Left renal pelvis (tissue), 4 donors: ENCODE measurements at regions not wholly inside any gene's neighbourhood (a gene's known extent, or its start where the extent isn't known, plus 50 kb on each side); places are given as distances from the start of the nearest gene placed in this dataset.

Experiments used
- DNase-seq, 4 donors: peaks; one replicate each; pipeline ENCODE4 v3.0.0-alpha.2; 2013; ENCODE audit warnings: low read depth in 4 of 4, low spot score in 3 of 4

DNA sequence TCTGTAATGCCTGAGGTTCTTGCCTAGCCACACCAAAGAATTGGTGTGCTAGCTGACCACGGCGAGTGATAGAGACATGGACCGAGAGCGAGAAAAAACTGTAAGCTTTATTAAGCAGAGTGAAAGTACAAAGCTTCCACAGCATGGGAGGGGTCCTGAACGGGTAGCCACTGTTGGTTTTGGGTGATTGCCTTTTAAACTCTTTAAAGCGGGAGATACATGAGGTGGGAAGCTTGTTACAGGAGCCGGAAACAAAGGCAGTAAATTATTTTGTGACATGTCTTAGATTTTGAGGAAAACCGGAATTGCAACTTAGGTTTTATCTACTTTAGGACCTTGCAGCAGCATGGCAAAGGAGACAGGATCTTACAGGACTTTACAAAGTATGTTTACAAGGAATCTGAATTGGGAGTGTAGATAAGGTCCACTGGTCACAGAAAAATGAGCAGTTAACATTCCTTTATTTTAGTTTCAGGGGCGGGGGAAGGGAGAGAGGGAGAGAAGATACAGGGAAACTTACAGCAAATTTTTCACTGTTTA, 252.7 kb upstream of the MBL2 start:
- DNase-seq = peak in 2 of 4 donors; percentile 24 to 70

DNA sequence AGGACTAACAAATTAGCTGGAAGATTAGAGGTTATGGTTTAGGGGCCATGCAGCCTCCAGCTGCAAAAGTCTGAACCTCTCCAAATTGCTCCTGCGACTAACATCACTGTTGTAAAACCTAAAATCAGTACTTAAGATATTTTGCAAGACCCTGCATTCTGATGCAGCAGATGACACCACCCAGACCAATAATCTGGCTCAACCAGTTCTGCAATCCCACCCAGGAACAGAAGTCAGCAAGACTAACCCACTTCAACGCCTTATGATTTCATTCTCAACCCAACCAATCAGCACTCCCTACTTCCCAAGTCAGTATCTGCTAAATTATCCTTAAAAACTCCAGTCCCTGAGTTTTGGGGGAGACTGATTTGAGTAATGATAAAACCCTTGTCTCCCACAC, 250.8 kb upstream of the MBL2 start:
- DNase-seq = no peak

DNA sequence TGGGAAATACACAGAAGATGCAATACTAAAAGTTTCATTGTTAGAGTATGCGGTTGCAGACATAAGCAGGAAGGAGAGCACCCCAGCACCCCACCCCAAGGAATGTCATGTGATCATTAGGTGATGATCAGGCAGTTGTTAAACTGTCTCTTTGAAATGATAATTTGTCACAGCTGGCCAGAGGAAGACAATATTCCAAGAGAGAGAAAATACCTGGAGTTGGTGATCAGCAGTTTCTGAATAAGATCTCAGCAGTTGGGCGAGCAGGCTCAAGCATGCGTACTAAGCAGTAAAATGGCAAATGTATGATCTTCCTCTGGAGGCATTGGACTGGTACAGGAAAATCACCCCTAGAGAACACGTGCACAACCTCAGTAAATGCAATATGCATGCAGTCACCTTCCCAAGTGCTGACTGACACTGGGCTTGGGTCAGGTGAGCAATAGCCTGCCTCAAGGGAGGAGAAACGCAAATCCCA, 250.1 kb upstream of the MBL2 start:
- no peak for DNase-seq

DNA sequence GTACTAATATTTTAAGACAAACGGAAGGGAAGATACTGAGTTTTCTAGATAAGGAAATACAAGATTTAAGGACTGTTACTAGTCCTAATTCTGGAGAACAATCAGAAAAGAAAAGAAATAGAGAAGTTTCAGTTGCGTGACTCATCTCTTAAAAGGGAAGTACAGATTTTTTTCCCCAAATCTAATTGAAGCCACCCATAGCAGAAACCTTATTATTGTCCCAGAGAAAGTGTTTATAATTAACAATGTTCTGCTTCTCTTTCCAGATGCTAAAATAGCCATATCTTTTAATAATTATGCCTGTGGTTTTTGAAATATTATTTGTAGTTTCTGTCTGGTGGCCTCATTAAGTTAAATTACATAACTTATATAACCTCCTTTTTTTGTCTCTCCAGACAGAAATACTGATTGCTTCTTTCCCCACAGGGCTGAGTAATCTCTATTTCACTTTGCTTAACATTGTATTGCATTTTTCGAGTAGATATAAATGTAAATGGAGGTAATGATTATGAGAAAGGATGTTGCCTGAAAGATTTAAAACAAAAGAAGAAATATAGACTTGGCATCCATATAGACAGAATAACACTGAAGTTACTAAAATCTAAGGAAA, 240.7 kb upstream of the MBL2 start:
- no peak for DNase-seq

DNA sequence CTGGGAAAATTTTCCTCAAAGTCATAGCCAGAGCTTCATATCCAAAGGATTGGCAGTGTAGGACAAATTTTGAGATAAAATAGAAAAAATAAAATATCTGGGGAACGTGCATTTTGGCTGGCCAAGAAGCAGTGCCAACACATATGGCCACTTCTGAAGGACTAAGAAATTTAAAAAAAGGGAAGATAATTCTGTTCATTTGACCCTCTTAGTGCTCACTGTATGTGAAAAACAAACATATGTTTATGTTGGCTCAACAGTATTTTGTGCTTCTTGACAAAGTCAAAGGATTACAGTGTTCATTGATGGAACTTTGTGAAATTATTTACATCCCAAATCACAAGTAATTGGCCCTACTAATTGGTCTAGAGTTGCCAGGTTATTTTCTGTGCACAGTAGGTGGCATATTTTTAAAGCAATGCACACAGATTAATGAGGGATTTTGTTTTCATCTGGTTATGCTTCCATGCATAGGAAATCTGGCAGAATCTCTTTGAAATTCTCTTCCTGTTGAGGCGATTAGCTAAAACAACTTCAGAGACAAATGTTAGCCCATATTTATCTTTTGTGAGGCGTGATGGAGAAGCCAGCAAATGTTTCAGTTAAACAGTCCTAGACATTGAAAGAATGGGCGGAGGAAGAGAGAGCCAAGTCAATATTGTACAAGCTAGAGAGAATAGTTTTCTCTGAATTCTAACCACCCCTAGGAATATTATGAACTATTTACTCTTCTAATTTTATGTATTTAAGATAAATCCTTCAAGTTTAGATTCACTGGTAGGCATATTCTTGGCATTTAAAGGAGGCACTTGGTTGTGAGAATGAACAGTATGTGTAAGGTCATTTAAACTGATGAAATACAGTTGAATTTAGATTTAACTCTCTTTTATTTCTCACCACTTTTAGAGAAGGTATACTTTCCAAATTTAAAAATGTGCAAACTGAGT, 237.7 kb upstream of the MBL2 start:
- DNase-seq = no peak

DNA sequence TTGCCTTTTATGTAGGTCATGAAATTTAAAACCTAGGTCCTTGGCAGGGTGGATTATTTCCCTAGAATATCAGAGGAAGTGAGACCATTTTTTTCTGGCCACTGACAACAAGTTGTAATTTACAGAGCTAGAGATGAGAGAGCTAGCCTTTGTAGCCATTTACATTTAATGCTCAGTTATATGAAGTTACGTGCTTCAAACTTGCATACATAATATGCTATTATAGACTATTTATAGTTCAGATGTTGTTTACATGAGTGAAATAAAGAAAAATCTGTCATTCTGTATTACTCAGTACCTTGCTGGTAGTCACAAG, 234.9 kb upstream of the MBL2 start:
- DNase-seq = no peak

DNA sequence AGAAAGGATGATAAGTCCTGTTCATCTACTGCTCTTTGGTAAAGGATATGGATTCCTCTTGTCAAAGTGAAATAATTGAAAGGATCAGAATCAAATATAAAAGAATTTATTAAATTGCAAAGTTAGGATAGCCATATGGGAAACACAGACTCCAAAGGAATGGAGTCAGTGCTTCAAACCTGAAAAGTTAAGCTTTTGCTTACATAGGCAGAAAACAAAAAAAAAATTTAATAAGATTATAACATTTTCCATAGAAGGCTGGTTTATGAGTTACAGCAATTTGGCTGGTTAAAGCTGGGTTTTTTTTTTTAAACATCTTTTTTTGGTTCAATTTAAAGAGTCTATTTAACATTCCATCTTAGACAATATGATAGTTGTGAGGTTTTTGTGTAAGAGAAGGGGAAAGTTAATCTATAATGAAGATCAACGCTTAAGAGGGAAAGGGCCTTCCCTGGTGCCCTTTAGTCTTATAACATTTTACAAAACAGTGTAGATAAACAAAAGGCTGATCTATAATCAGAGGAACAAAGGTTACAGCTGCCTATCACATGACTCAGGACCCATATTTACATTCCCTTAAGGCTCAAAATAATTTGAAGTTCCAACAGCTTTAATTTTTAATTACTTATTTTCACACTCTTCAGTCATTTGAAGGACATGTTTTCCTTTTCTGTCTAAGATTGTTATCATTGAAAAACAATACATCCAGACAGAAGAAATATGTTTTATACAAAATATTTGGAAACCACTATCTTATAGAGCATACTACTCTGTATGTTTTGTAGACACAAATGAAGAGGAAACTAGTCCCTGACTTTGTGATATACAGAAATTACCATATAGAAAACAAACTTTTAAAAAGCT, 234.3 kb upstream of the MBL2 start:
- no peak for DNase-seq

DNA sequence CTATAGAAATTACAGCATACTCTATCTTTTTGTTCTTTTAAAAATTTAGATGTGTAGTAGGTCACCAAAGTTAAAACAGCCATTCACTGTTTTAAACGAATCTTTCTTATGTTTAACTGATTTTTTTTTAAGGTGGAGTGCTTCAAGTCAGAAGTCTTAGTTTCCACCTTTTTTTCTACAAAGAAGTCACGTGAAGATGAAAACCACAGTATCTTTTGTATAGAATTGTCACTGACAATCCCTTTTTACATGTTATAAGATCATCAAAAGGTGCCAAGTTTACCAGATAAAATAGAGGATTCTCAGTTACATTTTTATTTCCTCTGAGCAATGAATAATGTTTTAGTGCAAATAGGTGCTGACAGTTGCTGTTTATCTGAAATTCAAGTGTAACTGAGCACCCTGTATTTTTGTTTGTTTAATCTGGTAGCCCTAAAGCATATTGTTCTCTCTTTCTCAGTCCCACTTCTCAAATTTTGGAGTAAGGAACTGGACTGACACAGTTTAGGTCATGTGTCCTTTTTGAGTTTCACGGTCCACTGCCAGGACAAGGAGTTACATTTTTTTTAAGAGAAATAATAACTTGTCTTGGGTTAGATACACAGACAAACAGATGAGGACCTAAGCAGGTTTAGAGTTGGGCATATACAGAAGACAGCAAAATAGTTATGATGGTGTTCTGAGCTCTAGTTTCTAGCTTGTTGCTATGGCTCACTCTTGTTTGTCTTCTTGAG, 233.2 kb upstream of the MBL2 start:
- DNase-seq = no peak

DNA sequence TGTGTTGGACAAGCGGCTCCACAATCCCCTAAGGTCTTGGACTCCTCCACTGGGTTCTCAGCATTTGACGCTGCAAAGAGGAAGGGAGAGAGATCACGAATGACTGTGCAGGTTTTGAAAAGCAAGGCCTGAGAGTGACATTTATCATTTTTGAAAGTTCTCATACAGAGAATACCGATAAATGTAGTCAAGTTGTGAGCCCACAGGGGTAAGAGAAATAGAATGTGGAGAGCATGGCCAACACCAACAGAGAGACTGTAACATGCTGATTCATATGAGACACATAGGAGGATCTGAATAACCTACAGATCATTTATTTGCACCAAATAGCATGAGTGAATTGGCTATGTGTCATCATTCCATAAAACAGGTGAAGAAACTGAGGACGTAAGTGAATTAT, 230.5 kb upstream of the MBL2 start:
- no peak for DNase-seq

DNA sequence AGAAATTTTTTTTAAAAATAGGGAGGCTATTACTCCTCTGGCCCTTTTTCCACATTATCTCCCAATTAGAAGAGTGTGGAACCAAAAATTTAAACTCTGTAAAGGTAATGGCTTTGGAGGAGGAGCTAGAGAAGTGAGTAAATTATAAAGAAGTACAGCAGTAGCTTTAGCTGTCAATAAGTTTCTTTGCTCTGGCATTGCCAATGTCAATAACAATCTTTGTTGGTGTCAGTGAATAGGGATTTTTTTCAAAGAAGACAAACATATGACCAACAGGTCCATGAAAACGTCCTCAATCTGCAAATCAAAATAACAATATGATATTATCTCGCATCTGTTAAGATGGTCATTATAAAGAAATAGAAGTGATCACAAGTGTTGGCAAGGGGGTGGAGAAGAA, 227.1 kb upstream of the MBL2 start:
- DNase-seq = no peak

DNA sequence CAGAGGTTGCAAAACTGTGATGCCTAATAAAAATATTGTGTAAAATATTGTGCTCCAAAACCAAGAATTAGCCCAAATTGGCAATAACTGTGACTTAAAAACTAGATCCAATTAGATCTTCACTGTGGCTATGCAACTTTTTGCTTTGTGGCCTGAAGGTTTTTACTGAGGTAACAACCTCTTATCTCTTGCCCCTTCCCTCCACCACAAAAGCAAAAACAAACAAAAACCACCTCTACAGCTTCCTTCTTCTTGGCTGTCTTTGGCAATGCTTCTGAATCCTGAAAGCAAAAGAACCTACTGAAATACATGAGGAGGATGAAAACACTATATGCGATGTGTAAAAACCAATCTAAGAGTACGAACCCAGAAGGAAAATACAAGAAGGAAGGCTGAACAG, 226.7 kb upstream of the MBL2 start:
- DNase-seq = no peak

DNA sequence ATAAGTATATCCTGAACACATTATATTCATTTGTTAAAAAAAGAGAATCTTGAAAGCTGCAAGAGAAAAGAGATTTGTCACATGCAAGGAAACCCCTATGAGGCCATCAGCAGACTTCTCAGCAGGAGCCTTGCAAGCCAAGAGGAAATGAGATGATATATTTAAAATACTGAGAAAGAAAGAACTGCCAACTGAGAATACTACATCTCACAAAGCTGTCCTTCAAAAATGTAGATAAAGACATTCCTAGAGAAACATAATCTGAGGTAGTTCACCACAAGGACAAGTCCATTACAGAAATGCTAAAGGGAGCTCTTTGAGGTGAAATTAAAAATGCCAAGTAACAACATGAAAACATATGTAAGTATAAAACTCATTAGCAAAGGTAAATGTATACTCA, 224.4 kb upstream of the MBL2 start:
- no peak for DNase-seq

DNA sequence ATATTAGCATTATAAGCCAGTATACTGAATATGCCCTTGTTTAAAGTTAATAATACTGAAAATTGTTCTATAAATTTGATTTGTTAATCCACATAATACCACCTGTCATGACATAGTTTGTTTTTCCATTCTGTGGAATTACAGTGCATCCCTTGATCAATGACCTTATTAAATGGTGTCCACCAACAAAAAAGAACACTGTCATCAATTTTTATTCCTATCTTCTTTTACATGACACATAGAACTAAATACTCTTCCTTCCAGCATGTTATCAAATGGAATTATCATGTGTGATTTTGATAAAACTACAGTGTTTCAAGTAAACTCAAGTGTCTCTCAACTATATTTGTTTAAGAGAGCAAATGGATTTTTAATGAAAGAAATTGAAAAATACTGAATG, 221.8 kb upstream of the MBL2 start:
- no peak for DNase-seq

DNA sequence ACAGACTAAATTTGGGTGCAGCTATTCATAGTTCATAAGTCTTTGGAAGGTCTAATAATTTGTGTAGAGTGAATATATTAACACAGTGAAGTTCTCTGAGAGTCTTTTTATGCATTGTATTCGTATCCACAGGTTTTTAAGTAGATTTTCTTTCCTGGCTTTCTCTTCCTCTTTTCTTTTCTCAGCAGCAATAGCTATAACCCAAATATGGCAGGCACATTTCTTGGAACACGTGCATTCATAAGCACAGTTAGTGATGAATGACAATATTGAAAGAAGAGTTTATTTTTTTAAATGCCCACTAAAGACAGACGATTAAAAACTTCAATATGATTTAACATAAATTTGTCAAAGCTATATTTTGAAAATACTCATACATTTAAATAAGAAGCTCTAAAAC, 220.5 kb upstream of the MBL2 start:
- no peak for DNase-seq

DNA sequence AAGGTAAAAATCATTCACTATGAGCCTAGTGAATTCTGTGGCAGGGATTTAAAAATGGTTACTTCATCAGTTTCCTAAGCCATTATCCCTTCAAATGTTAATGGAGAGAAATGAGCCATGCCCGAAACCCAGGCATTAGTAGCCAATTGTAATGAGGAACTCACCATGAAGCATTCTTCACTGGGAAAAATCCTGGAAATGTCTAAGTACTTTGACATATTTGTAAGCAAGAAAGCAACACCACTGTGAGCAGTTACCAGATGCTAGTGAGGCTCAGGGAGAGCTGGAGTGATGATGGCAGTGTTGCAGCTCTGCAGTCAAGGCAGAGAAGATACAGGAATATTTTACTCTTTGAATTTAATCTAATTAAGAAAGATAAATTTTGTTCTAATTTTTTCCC, 220.0 kb upstream of the MBL2 start:
- DNase-seq = no peak

DNA sequence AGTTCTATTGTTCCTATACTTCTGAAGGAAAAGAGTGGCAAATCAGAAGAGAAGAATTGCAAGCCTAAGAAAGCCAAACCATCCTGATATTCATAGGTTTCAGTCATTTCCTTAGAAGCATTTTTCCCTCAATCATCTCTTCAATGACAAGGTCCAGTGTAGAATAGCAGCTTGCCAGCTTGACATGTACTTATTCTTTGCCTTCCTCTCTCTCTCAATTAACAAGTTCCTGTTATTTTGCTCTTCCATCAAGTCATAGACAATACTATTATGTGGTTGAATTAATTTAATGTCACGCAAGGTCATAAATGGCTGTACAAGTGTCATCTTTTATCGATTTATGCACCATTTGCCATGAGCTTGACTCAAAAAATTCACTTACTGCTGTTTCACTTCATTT, 216.3 kb upstream of the MBL2 start:
- no peak for DNase-seq

DNA sequence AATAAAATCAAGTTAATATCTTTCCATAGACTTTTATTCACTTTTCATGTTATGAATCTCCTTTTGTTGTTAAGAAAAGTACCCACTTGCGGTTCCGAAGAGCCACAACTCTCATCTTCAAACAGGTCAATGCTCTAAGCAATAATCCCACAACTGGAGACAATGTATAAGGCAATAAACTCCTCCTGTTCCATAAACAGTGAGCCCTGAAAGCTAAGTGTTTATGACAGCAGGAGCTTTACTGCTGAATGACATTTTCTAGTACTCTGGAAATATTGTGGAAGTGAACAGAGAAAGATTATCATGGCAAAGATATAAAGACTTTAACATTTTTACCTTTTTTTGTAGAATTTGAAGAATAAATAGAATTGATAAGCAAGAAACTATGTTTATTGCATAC, 213.5 kb upstream of the MBL2 start:
- no peak for DNase-seq

DNA sequence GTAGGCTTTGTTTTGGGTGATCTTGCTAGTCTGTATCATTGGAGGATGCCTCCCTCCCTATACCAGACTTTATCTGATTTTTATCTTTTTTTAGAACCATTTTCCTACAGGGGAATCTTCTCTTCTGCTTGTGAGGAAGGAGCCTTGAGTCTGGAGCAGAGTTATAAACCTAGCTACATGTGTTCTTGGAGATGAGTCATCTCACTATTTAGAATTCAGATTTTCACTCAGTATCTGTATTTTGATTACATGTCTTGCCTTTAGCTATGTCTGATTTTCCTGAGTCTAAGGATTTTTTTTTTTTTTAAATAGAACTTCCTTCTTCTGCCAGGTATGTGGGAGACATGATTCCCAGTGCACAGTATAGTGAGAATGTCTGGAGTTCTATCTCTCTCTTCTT, 211.6 kb upstream of the MBL2 start:
- DNase-seq = no peak

DNA sequence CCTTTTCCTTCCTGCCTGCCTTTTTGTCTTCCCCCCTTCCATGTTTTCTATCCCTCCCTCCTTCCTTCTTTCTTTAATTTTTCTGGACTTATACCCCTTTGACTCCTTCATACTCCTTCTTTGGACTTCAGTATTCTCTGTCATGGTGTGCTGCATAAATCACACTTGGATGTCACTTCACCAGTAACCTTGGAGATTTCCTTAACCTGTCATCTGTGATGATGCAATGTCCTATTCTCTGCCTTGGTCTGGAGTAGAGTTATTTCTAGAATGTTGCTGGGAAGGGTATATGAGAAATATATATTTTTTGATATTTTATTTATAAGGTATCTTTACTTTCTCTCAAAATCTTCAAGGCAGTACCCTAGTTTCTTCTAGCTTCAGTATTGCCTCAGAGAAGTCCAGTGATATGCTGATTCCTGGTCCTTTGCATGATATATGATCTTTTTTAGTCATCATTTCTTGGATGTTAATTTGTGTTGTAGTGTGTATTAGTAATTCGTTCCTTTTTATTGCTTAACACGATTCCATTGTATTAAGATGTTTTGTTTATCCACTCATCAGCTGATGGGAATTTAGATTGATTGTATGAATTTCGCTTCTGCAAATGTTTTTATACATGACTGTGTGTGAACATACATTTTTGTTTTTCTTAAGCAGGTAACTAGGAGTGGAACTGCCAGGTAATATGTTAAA, 206.9 kb upstream of the MBL2 start:
- no peak for DNase-seq

DNA sequence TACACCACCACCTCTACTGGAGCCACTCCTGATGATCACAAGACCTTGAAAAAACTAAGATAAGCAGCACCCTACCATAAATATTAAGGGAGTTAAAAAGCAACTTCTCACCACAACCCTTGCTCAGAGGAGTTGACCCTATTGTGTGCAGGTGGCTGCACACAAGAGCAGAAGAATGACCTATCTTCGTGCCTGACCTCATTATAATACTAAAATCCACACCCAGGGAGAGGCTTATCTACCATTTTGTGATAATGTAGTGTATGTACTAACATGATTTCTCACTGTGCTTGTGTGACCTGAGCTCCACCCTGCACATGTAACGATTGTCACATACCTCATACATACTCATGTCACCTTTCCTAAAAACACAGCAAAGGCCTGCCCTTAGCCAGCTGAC, 205.0 kb upstream of the MBL2 start:
- DNase-seq = no peak
